ENCODE measurements at regions not wholly inside any gene's neighbourhood (a gene's known extent, or its start where the extent isn't known, plus 50 kb on each side); places are given as distances from the start of the nearest gene placed in this dataset.
"Not testable (repeated sequence)": the region's sequence is repeated elsewhere in the genome, so short reads cannot be mapped to it uniquely, and the experiment has no call there.

GRCh38 chr14:59020382-59020781 is 168.1 kb upstream of the DAAM1 start:
- Mint-ChIP-seq H3K4me1 (ENCODE audit: low read depth) (no peaks in the 10 kb centered on the region), H3K9me3 (ENCODE audit: low read depth) (no peaks in the 10 kb centered on the region), H3K27me3 (no peaks in the 10 kb centered on the region), H3K36me3 (no peaks in the 10 kb centered on the region), H3K4me3 (no peak overlapping the region), H3K27ac (no peak overlapping the region)

- Mint-ChIP-seq H3K4me3 (no peak overlapping the region), H3K27me3 (no peaks in the 10 kb centered on the region), H3K9me3 (ENCODE audit: low read depth) (no peaks in the 10 kb centered on the region), H3K4me1 (ENCODE audit: low read depth) (no peaks in the 10 kb centered on the region), H3K36me3 (no peaks in the 10 kb centered on the region), H3K27ac (no peak overlapping the region)
These were observed 166.3 kb upstream of the DAAM1 start for GRCh38 chr14:59022144-59022543.

GRCh38 chr14:59026081-59026480 is 162.4 kb upstream of the DAAM1 start:
- H3K27me3 Mint-ChIP-seq = peaks cover 4% of the 10 kb centered on the region

GRCh38 chr14:59026640-59027039 is 161.8 kb upstream of the DAAM1 start:
- not testable (repeated sequence) for H3K9me3 Mint-ChIP-seq (ENCODE audit: low read depth); H3K36me3 Mint-ChIP-seq; H3K4me1 Mint-ChIP-seq (ENCODE audit: low read depth); H3K4me3 Mint-ChIP-seq; H3K27ac Mint-ChIP-seq; H3K27me3 Mint-ChIP-seq

More at GRCh38 chr14:59026081-59026480, 162.4 kb upstream of the DAAM1 start:
- Mint-ChIP-seq H3K4me1 (ENCODE audit: low read depth) (peaks cover 6% of the 10 kb centered on the region), H3K36me3 (no peaks in the 10 kb centered on the region), H3K4me3 (no peak overlapping the region), H3K9me3 (ENCODE audit: low read depth) (no peaks in the 10 kb centered on the region), H3K27ac (no peak overlapping the region)

GRCh38 chr14:59028476-59029202 is 159.8 kb upstream of the DAAM1 start:
- Mint-ChIP-seq H3K36me3 (no peaks in the 10 kb centered on the region), H3K4me1 (ENCODE audit: low read depth) (peaks cover 6% of the 10 kb centered on the region), H3K9me3 (ENCODE audit: low read depth) (no peaks in the 10 kb centered on the region), H3K27me3 (peaks cover 4% of the 10 kb centered on the region), H3K27ac (no peak overlapping the region), H3K4me3 (no peak overlapping the region)

GRCh38 chr14:59032826-59033225 is 155.6 kb upstream of the DAAM1 start:
- peaks cover 6% of the 10 kb centered on the region for H3K4me1 Mint-ChIP-seq (ENCODE audit: low read depth)
- peaks cover 6% of the 10 kb centered on the region for H3K27me3 Mint-ChIP-seq

GRCh38 chr14:59036134-59036533 is 152.3 kb upstream of the DAAM1 start:
- H3K36me3 Mint-ChIP-seq = no peaks in the 10 kb centered on the region
- no peaks in the 10 kb centered on the region for H3K9me3 Mint-ChIP-seq (ENCODE audit: low read depth)
- H3K4me3 Mint-ChIP-seq = no peak overlapping the region
- no peak overlapping the region for H3K27ac Mint-ChIP-seq
- H3K27me3 Mint-ChIP-seq = peaks cover 2% of the 10 kb centered on the region
- H3K4me1 Mint-ChIP-seq (ENCODE audit: low read depth) = no peaks in the 10 kb centered on the region

More at GRCh38 chr14:59032826-59033225, 155.6 kb upstream of the DAAM1 start:
- no peak overlapping the region for H3K4me3 Mint-ChIP-seq
- no peaks in the 10 kb centered on the region for H3K9me3 Mint-ChIP-seq (ENCODE audit: low read depth)
- H3K27ac Mint-ChIP-seq = no peak overlapping the region
- no peaks in the 10 kb centered on the region for H3K36me3 Mint-ChIP-seq

- Mint-ChIP-seq H3K36me3 (no peaks in the 10 kb centered on the region), H3K9me3 (ENCODE audit: low read depth) (no peaks in the 10 kb centered on the region), H3K4me3 (no peak overlapping the region), H3K27me3 (peaks cover 2% of the 10 kb centered on the region), H3K4me1 (ENCODE audit: low read depth) (no peaks in the 10 kb centered on the region), H3K27ac (no peak overlapping the region)
These were observed 151.4 kb upstream of the DAAM1 start for GRCh38 chr14:59037086-59037485.

GRCh38 chr14:59037620-59038019 is 150.8 kb upstream of the DAAM1 start:
- H3K4me1 Mint-ChIP-seq (ENCODE audit: low read depth) = no peaks in the 10 kb centered on the region
- H3K36me3 Mint-ChIP-seq = no peaks in the 10 kb centered on the region
- H3K27me3 Mint-ChIP-seq = peaks cover 2% of the 10 kb centered on the region
- no peak overlapping the region for H3K27ac Mint-ChIP-seq
- H3K9me3 Mint-ChIP-seq (ENCODE audit: low read depth) = no peaks in the 10 kb centered on the region
- H3K4me3 Mint-ChIP-seq = no peak overlapping the region

- Mint-ChIP-seq H3K4me3 (no peak overlapping the region), H3K27ac (no peak overlapping the region), H3K27me3 (peaks cover 2% of the 10 kb centered on the region), H3K9me3 (ENCODE audit: low read depth) (no peaks in the 10 kb centered on the region), H3K4me1 (ENCODE audit: low read depth) (no peaks in the 10 kb centered on the region), H3K36me3 (no peaks in the 10 kb centered on the region)
These were observed 149.7 kb upstream of the DAAM1 start for GRCh38 chr14:59038746-59039145.

- Mint-ChIP-seq H3K27me3 (peaks cover 2% of the 10 kb centered on the region), H3K27ac (no peak overlapping the region), H3K4me1 (ENCODE audit: low read depth) (no peaks in the 10 kb centered on the region), H3K4me3 (no peak overlapping the region), H3K9me3 (ENCODE audit: low read depth) (no peaks in the 10 kb centered on the region), H3K36me3 (no peaks in the 10 kb centered on the region)
These were observed 147.2 kb upstream of the DAAM1 start for GRCh38 chr14:59041308-59041707.

- Mint-ChIP-seq H3K9me3 (ENCODE audit: low read depth) (no peaks in the 10 kb centered on the region), H3K27me3 (peaks cover 2% of the 10 kb centered on the region), H3K4me3 (no peak overlapping the region), H3K27ac (no peak overlapping the region), H3K36me3 (no peaks in the 10 kb centered on the region), H3K4me1 (ENCODE audit: low read depth) (no peaks in the 10 kb centered on the region)
These were observed 143.8 kb upstream of the DAAM1 start for GRCh38 chr14:59044707-59045106.

- Mint-ChIP-seq H3K27ac (no peak overlapping the region), H3K9me3 (ENCODE audit: low read depth) (no peaks in the 10 kb centered on the region), H3K27me3 (peaks cover 6% of the 10 kb centered on the region), H3K4me3 (no peak overlapping the region), H3K36me3 (no peaks in the 10 kb centered on the region), H3K4me1 (ENCODE audit: low read depth) (no peaks in the 10 kb centered on the region)
These were observed 141.7 kb upstream of the DAAM1 start for GRCh38 chr14:59046746-59047145.

GRCh38 chr14:59055006-59055405 is 133.5 kb upstream of the DAAM1 start:
- Mint-ChIP-seq H3K9me3 (ENCODE audit: low read depth) (no peaks in the 10 kb centered on the region), H3K4me1 (ENCODE audit: low read depth) (no peaks in the 10 kb centered on the region), H3K4me3 (no peak overlapping the region), H3K27me3 (peaks cover 9% of the 10 kb centered on the region), H3K27ac (no peak overlapping the region), H3K36me3 (no peaks in the 10 kb centered on the region)

- Mint-ChIP-seq H3K4me3 (no peak overlapping the region), H3K4me1 (ENCODE audit: low read depth) (no peaks in the 10 kb centered on the region), H3K27ac (no peak overlapping the region), H3K9me3 (ENCODE audit: low read depth) (no peaks in the 10 kb centered on the region), H3K27me3 (peaks cover 9% of the 10 kb centered on the region), H3K36me3 (no peaks in the 10 kb centered on the region)
These were observed 132.9 kb upstream of the DAAM1 start for GRCh38 chr14:59055439-59056045.

GRCh38 chr14:59057551-59057950 is 130.9 kb upstream of the DAAM1 start:
- Mint-ChIP-seq H3K4me3 (no peak overlapping the region), H3K36me3 (no peaks in the 10 kb centered on the region), H3K27me3 (peaks cover 10% of the 10 kb centered on the region), H3K27ac (no peak overlapping the region), H3K9me3 (ENCODE audit: low read depth) (no peaks in the 10 kb centered on the region), H3K4me1 (ENCODE audit: low read depth) (no peaks in the 10 kb centered on the region)
